ENCODE measurements at regions not wholly inside any gene's neighbourhood (a gene's known extent, or its start where the extent isn't known, plus 50 kb on each side); places are given as distances from the start of the nearest gene placed in this dataset.

DNA sequence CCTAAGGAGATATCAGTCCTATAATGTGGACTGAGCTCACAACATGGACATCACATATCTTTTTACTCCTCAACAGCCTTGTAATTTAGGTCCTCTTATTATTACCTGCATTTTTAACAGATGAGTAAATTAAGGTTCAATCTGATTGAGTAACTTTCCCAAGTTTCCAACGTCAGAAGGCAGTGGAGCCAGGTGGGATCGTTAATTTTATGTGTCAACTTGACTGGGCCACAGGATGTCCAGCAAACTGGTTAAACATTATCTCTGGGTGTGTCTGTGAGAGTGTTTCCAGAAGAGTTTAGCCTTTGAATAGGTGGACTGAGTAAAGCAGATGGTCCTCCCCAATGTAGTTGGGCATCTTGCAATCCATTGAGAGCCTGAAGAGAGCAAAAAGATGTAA is 59.0 kb upstream of the SLIT2 start:
- H2BK12ac ChIP-seq (ENCODE audit: insufficient read length, low read depth, low read length): no peak overlapping the region
- no peak overlapping the region for H4K5ac ChIP-seq (ENCODE audit: insufficient read length, low read depth, low read length)
- no peak overlapping the region for H2BK20ac ChIP-seq (ENCODE audit: low read depth, low read length, poor library complexity, severe bottlenecking)
- Mint-ChIP-seq H3K27ac (no peak overlapping the region), H3K9me3 (peaks cover 8 to 11% of the 10 kb centered on the region in 2 experiments; a peak in 4 of 5 replicates), H3K4me3 (no peak overlapping the region), H3K36me3 (ENCODE audit: insufficient read depth in 1 of 3, low read depth in 3 of 3) (peaks cover 0 to 12% (median 0%) of the 10 kb centered on the region in 3 experiments; a peak in 3 of 7 replicates), H3K27me3 (ENCODE audit: low read depth) (no peaks in the 10 kb centered on the region), H3K4me1 (no peaks in the 10 kb centered on the region)
- no peaks in the 10 kb centered on the region for H3K4me1 ChIP-seq (ENCODE audit: insufficient read depth, low read length)
- H2AK5ac ChIP-seq (ENCODE audit: insufficient read length, low read length): no peak overlapping the region
- H3K4ac ChIP-seq (ENCODE audit: low read depth, low read length): no peak overlapping the region
- H3K27ac ChIP-seq (ENCODE audit: insufficient read length, low read depth, low read length): no peak overlapping the region
- no peaks in the 10 kb centered on the region for H3K79me2 ChIP-seq (ENCODE audit: insufficient read depth, low read length)
- whole genome bisulfite sequencing (ENCODE audit: extremely low coverage, insufficient read length, low lambda C conversion rate): no CpG with 5 or more reads among the region's 2 CpGs
- H3K18ac ChIP-seq (ENCODE audit: insufficient read length, low read depth, low read length): no peak overlapping the region
- no peak overlapping the region for H2BK120ac ChIP-seq (ENCODE audit: low read depth, low read length, poor library complexity, severe bottlenecking)
- H3K14ac ChIP-seq (ENCODE audit: insufficient read depth, low read length): no peak overlapping the region
- H2AFZ ChIP-seq (ENCODE audit: low read length): no peak overlapping the region
- H4K8ac ChIP-seq (replicated peaks; ENCODE audit: insufficient read length, low read depth, low read length): no peak overlapping the region
- no peaks in the 10 kb centered on the region for H3K27me3 ChIP-seq (ENCODE audit: insufficient read depth, low read length)
- H3K4me2 ChIP-seq (ENCODE audit: insufficient read depth, insufficient read length, low read length): no peak overlapping the region
- H3K56ac ChIP-seq (ENCODE audit: insufficient read length, low read depth, low read length): no peak overlapping the region
- no peaks in the 10 kb centered on the region for H4K20me1 ChIP-seq (ENCODE audit: control insufficient read depth, insufficient read depth, insufficient read length)
- H2BK5ac ChIP-seq (ENCODE audit: insufficient read length, low read length): no peak overlapping the region
- no peaks in the 10 kb centered on the region for H3K9me3 ChIP-seq (ENCODE audit: control insufficient read depth, low read depth, low read length)
- H3K9ac ChIP-seq (ENCODE audit: extremely low read depth, insufficient read length, low read length): no peak overlapping the region
- DNase-seq: no peak
- H3T11ph ChIP-seq (ENCODE audit: low read length): no peak overlapping the region
- no peak overlapping the region for H3K23ac ChIP-seq (ENCODE audit: insufficient read length, low read depth, low read length)
- H4K91ac ChIP-seq (ENCODE audit: insufficient read length, low read depth, low read length): no peak overlapping the region
- H3K79me1 ChIP-seq (ENCODE audit: insufficient read depth, low read depth, low read length, poor library complexity, severe bottlenecking): no peaks in the 10 kb centered on the region
- no peaks in the 10 kb centered on the region for H3K23me2 ChIP-seq (ENCODE audit: insufficient read length, low read depth, low read length, poor library complexity, severe bottlenecking)
- TF ChIP-seq, protein P1, sequence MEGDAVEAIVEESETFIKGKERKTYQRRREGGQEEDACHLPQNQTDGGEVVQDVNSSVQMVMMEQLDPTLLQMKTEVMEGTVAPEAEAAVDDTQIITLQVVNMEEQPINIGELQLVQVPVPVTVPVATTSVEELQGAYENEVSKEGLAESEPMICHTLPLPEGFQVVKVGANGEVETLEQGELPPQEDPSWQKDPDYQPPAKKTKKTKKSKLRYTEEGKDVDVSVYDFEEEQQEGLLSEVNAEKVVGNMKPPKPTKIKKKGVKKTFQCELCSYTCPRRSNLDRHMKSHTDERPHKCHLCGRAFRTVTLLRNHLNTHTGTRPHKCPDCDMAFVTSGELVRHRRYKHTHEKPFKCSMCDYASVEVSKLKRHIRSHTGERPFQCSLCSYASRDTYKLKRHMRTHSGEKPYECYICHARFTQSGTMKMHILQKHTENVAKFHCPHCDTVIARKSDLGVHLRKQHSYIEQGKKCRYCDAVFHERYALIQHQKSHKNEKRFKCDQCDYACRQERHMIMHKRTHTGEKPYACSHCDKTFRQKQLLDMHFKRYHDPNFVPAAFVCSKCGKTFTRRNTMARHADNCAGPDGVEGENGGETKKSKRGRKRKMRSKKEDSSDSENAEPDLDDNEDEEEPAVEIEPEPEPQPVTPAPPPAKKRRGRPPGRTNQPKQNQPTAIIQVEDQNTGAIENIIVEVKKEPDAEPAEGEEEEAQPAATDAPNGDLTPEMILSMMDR (conservative IDR thresholded peaks at IDR 0.05): no peak
- H2BK15ac ChIP-seq (ENCODE audit: low read depth, low read length): no peak overlapping the region
